ENCODE measurements at regions not wholly inside any gene's neighbourhood (a gene's known extent, or its start where the extent isn't known, plus 50 kb on each side); places are given as distances from the start of the nearest gene placed in this dataset.

GRCh38 chr4:136124251-136124745 is 1408.0 kb downstream of the PCDH18 start:
- no peak for ATAC-seq

GRCh38 chr4:136121426-136121825 is 1410.9 kb downstream of the PCDH18 start:
- Histone ChIP-seq H3K27me3 (no peaks in the 10 kb centered on the region), H3K4me3 (no peak overlapping the region), H3K4me1 (no peaks in the 10 kb centered on the region), H3K36me3 (no peaks in the 10 kb centered on the region), H3K9me3 (no peaks in the 10 kb centered on the region), H3K27ac (no peak overlapping the region)
- intact Hi-C loops (cut with DNase I), result no loop called here
- TF ChIP-seq POLR2A (IDR thresholded peaks at IDR 0.05) (no peak), CTCF (IDR thresholded peaks at IDR 0.05) (no peak)
- DNase-seq, result no peak
- no peak for ATAC-seq

More at GRCh38 chr4:136124251-136124745, 1408.0 kb downstream of the PCDH18 start:
- Histone ChIP-seq H3K4me1 (no peaks in the 10 kb centered on the region), H3K27me3 (no peaks in the 10 kb centered on the region), H3K9me3 (no peaks in the 10 kb centered on the region), H3K27ac (no peak overlapping the region), H3K4me3 (no peak overlapping the region), H3K36me3 (no peaks in the 10 kb centered on the region)
- WGBS (ENCODE audit: insufficient coverage, low coverage, low lambda C conversion rate, missing lambda C conversion rate), result 61% methylated on average over 1 of the region's 1 CpG
- TF ChIP-seq POLR2A (IDR thresholded peaks at IDR 0.05), result no peak
- no peak for TF ChIP-seq CTCF (IDR thresholded peaks at IDR 0.05)
- intact Hi-C loops (cut with DNase I), result no loop called here
- no peak for DNase-seq

- Histone ChIP-seq H3K36me3 (no peaks in the 10 kb centered on the region), H3K9me3 (no peaks in the 10 kb centered on the region), H3K27ac (no peak overlapping the region), H3K27me3 (no peaks in the 10 kb centered on the region), H3K4me1 (no peaks in the 10 kb centered on the region), H3K4me3 (no peak overlapping the region)
- 11% methylated on average over 2 of the region's 2 CpGs for WGBS (ENCODE audit: insufficient coverage, low coverage, low lambda C conversion rate, missing lambda C conversion rate)
- DNase-seq (no peak), ATAC-seq (no peak)
- intact Hi-C loops (cut with DNase I), result no loop called here
- TF ChIP-seq CTCF (IDR thresholded peaks at IDR 0.05), result no peak
- TF ChIP-seq POLR2A (IDR thresholded peaks at IDR 0.05), result no peak
Measured at GRCh38 chr4:136113921-136114320, 1418.4 kb downstream of the PCDH18 start.

- ATAC-seq (no peak), DNase-seq (no peak)
- H3K9me3 ChIP-seq, result no peaks in the 10 kb centered on the region
- TF ChIP-seq CTCF (IDR thresholded peaks at IDR 0.05) (no peak), POLR2A (IDR thresholded peaks at IDR 0.05) (no peak)
- 14% methylated on average over 1 of the region's 1 CpG for WGBS (ENCODE audit: insufficient coverage, low coverage, low lambda C conversion rate, missing lambda C conversion rate)
- H3K4me3 ChIP-seq, result no peak overlapping the region
- no peak overlapping the region for H3K27ac ChIP-seq
- intact Hi-C loops (cut with DNase I), result no loop called here
- H3K36me3 ChIP-seq, result no peaks in the 10 kb centered on the region
- H3K27me3 ChIP-seq, result no peaks in the 10 kb centered on the region
- no peaks in the 10 kb centered on the region for H3K4me1 ChIP-seq
Measured at GRCh38 chr4:136112116-136112515, 1420.2 kb downstream of the PCDH18 start.

GRCh38 chr4:136106753-136107152 is 1425.5 kb downstream of the PCDH18 start:
- H3K27me3 ChIP-seq, result no peaks in the 10 kb centered on the region
- intact Hi-C loops (cut with DNase I), result no loop called here
- H3K4me3 ChIP-seq, result no peak overlapping the region
- 8% methylated on average over 1 of the region's 1 CpG for WGBS (ENCODE audit: insufficient coverage, low coverage, low lambda C conversion rate, missing lambda C conversion rate)
- TF ChIP-seq POLR2A (IDR thresholded peaks at IDR 0.05) (no peak), CTCF (IDR thresholded peaks at IDR 0.05) (no peak)
- no peaks in the 10 kb centered on the region for H3K9me3 ChIP-seq
- ATAC-seq (no peak), DNase-seq (no peak)
- H3K4me1 ChIP-seq, result no peaks in the 10 kb centered on the region
- H3K36me3 ChIP-seq, result no peaks in the 10 kb centered on the region
- H3K27ac ChIP-seq, result no peak overlapping the region
